Smooth muscle cell (in vitro differentiated cells): ENCODE measurements at regions not wholly inside any gene's neighbourhood (a gene's known extent, or its start where the extent isn't known, plus 50 kb on each side); places are given as distances from the start of the nearest gene placed in this dataset.
A peak's percentile ranks its signal among the peaks of the same experiment; 100 is the strongest.
"Not testable (repeated sequence)": the region's sequence is repeated elsewhere in the genome, so short reads cannot be mapped to it uniquely, and the experiment has no call there.

Experiments used
- DNase-seq: peaks from one replicate; lab custom pipeline; 2025; ENCODE audit not compliant: unreplicated experiment; lab: John Stamatoyannopoulos, UW
- H2AFZ ChIP-seq: fragments of 200-600 bp; sonication (generic); 2 replicates; pipeline ENCODE4 v1.6.0; 2016; ENCODE audit warnings: antibody characterized with exemption, low read depth, mild to moderate bottlenecking
- H3F3A ChIP-seq: fragments of 200-600 bp; sonication (generic); 2 replicates; pipeline ENCODE4 v1.6.0; 2017; ENCODE audit warnings: antibody characterized with exemption, low read depth
- H3K27ac ChIP-seq: fragments of 200-600 bp; sonication (generic); 2 replicates; pipeline ENCODE4 v1.5.1; 2016; ENCODE audit warnings: low read depth, mild to moderate bottlenecking
- H3K27me3 ChIP-seq: fragments of 200-600 bp; sonication (generic); 2 replicates; pipeline ENCODE4 v1.6.1; 2016; ENCODE audit warnings: low read depth, mild to moderate bottlenecking
- H3K36me3 ChIP-seq: fragments of 200-600 bp; sonication (generic); 2 replicates; pipeline ENCODE4 v1.5.1; 2016; ENCODE audit warnings: low read depth
- H3K4me1 ChIP-seq: fragments of 200-600 bp; sonication (generic); 2 replicates; pipeline ENCODE4 v1.5.1; 2016; ENCODE audit warnings: low read depth
- H3K4me2 ChIP-seq: fragments of 200-600 bp; sonication (generic); 2 replicates; pipeline ENCODE4 v1.6.0; 2016; ENCODE audit warnings: mild to moderate bottlenecking
- H3K4me3 ChIP-seq: fragments of 200-600 bp; sonication (generic); 2 replicates; pipeline ENCODE4 v1.5.1; 2016; ENCODE audit warnings: mild to moderate bottlenecking
- H3K79me2 ChIP-seq: fragments of 200-600 bp; sonication (generic); 2 replicates; pipeline ENCODE4 v1.6.0; 2016; ENCODE audit warnings: low read depth, mild to moderate bottlenecking
- H3K9ac ChIP-seq: fragments of 200-600 bp; sonication (generic); 2 replicates; pipeline ENCODE4 v1.6.0; 2016; ENCODE audit warnings: low read depth
- H3K9me3 ChIP-seq: fragments of 200-600 bp; sonication (generic); replicated peaks from 2 replicates; pipeline ENCODE4 v1.5.1; 2016; ENCODE audit warnings: low read depth
- H4K20me1 ChIP-seq: fragments of 200-600 bp; sonication (generic); 2 replicates; pipeline ENCODE4 v1.6.0; 2016; ENCODE audit warnings: low read depth
- CTCF ChIP-seq: fragments of 200-600 bp; sonication (generic); IDR thresholded peaks from 2 replicates; pipeline ENCODE4 v1.5.1; 2017; ENCODE audit warnings: borderline replicate concordance, mild to moderate bottlenecking, antibody characterized with exemption; ENCODE audit not compliant: insufficient read depth, poor library complexity, severe bottlenecking
- WGBS: methylation state at CpG from one replicate; pipeline ENCODE4 v1.1.7; 2016; ENCODE audit warnings: low lambda C conversion rate; 5-methylcytosine and 5-hydroxymethylcytosine counted together

GRCh38 chr1:203559523-203559922, 65.6 kb downstream of the OPTC start:
- H3K27ac ChIP-seq = peak overlapping the region; percentile 93
- peak overlapping the region; percentile 50 for H3K9ac ChIP-seq
- H3F3A ChIP-seq = peaks cover 32% of the 10 kb centered on the region
- no peaks in the 10 kb centered on the region for H3K9me3 ChIP-seq
- WGBS = 47% methylated on average over 6 of the region's 6 CpGs
- no peaks in the 10 kb centered on the region for H3K79me2 ChIP-seq
- no peak overlapping the region for H3K4me2 ChIP-seq
- no peak for DNase-seq
- no peaks in the 10 kb centered on the region for H3K27me3 ChIP-seq
- H4K20me1 ChIP-seq = no peaks in the 10 kb centered on the region
- no peak overlapping the region for H3K4me3 ChIP-seq
- no peak overlapping the region for H2AFZ ChIP-seq
- no peak for TF ChIP-seq CTCF
- no peaks in the 10 kb centered on the region for H3K36me3 ChIP-seq
- peaks cover 40% of the 10 kb centered on the region for H3K4me1 ChIP-seq

- not testable (repeated sequence) for H3K9me3 ChIP-seq, H3K27me3 ChIP-seq, DNase-seq, H3K4me3 ChIP-seq, H3K4me2 ChIP-seq, H2AFZ ChIP-seq, H4K20me1 ChIP-seq, H3K9ac ChIP-seq, H3K79me2 ChIP-seq, H3K27ac ChIP-seq, H3K36me3 ChIP-seq
- H3K4me1 ChIP-seq = peaks cover 23% of the 10 kb centered on the region
- peaks cover 19% of the 10 kb centered on the region for H3F3A ChIP-seq
- WGBS = 100% methylated on average over 1 of the region's 1 CpG
Observed at GRCh38 chr1:203561761-203562160, 64.9 kb upstream of the ATP2B4 start.

- Histone ChIP-seq H3K9ac (no peak overlapping the region), H3K4me2 (no peak overlapping the region), H3K9me3 (no peaks in the 10 kb centered on the region), H3K4me3 (no peak overlapping the region), H3K79me2 (no peaks in the 10 kb centered on the region), H3K27ac (no peak overlapping the region), H3K27me3 (no peaks in the 10 kb centered on the region), H3K4me1 (peaks cover 8% of the 10 kb centered on the region), H3K36me3 (no peaks in the 10 kb centered on the region), H2AFZ (no peak overlapping the region), H4K20me1 (no peaks in the 10 kb centered on the region), H3F3A (peaks cover 14% of the 10 kb centered on the region)
- WGBS = 75% methylated on average over 2 of the region's 2 CpGs
- no peak for TF ChIP-seq CTCF
- DNase-seq = no peak
Observed at GRCh38 chr1:203563291-203563690, 63.3 kb upstream of the ATP2B4 start.

- Histone ChIP-seq H3K79me2 (no peaks in the 10 kb centered on the region), H3K4me2 (no peak overlapping the region), H2AFZ (no peak overlapping the region), H3K4me3 (no peak overlapping the region), H3K9me3 (no peaks in the 10 kb centered on the region), H3K27me3 (no peaks in the 10 kb centered on the region), H3K27ac (no peak overlapping the region), H4K20me1 (no peaks in the 10 kb centered on the region), H3K9ac (no peak overlapping the region), H3K4me1 (peaks cover 3% of the 10 kb centered on the region), H3K36me3 (no peaks in the 10 kb centered on the region), H3F3A (peaks cover 9% of the 10 kb centered on the region)
- TF ChIP-seq CTCF = no peak
- DNase-seq = no peak
- WGBS = 79% methylated on average over 5 of the region's 5 CpGs
Observed at GRCh38 chr1:203564024-203564423, 62.6 kb upstream of the ATP2B4 start.
